AG04449 (cell line): ENCODE measurements at regions not wholly inside any gene's neighbourhood (a gene's known extent, or its start where the extent isn't known, plus 50 kb on each side); places are given as distances from the start of the nearest gene placed in this dataset.

ENCODE experiments used
- CTCF ChIA-PET: fragments of 350-600 bp; formaldehyde crosslinking; extraction: SDS; loops from one replicate; lab custom pipeline; 2021; ENCODE audit warnings: antibody characterized with exemption; lab: Yijun Ruan, JAX
- POLR2A ChIA-PET: fragments of 400-600, 350-600 bp; formaldehyde crosslinking; extraction: SDS; loops from one replicate; lab custom pipeline; 2020; ENCODE audit warnings: antibody characterized with exemption, inconsistent platforms; lab: Yijun Ruan, JAX
- DNase-seq: peaks from one replicate; pipeline ENCODE4 v3.0.0-alpha.2; 2010; ENCODE audit warnings: low read depth, low spot score
- H3K4me3 ChIP-seq: 2 replicates; pipeline ENCODE4 v1.5.1; 2011; ENCODE audit warnings: low read depth, mild to moderate bottlenecking, control low read depth, low read length
- TF ChIP-seq, protein P1 (sequence below): IDR thresholded peaks from one replicate; pipeline ENCODE4 v1.5.1; 2011; ENCODE audit warnings: mild to moderate bottlenecking, moderate library complexity, low read length, control low read depth, inconsistent platforms; ENCODE audit not compliant: insufficient read depth; ENCODE audit errors: missing control alignments

DNA sequence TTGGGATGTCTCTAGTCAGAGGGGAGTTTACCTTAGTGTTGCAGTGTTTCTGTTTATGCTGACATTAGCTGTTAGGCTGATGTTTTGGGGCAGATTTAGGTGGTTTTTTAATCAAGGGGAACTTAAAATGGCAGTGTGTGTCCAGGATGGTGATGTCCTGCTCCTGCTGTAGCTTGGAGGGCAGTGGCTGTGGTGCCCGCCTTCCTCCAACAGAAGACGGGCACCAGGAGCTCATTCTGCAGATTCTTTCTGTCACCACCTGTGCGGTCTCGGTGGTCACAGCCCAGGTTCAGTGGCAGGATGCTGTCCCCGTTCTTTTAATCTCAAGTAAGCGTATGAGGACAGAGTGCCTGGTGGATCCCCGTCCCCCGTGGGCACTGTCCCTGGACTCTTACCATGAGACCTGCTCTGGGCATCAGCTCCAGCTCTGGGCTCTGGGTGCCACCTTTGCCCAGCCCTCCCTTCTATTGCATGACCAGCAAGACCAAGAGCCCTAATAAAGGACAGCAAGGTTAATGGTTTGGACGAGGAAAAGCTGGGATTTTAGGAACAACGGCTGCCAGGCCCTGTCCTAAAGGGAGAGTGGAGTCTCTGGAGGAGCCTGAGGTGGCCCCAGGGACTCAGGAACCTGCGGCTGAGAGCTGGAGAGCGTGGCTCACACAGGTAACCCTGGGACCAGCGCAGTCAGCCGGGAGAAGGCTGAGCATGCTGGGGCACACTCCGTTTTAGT lies 217.3 kb downstream of the ERMARD start:
- ChIA-PET CTCF (no interaction called here), POLR2A (no interaction called here)
- H3K4me3 ChIP-seq = no peak overlapping the region
- no peak for DNase-seq
- TF ChIP-seq, protein P1, sequence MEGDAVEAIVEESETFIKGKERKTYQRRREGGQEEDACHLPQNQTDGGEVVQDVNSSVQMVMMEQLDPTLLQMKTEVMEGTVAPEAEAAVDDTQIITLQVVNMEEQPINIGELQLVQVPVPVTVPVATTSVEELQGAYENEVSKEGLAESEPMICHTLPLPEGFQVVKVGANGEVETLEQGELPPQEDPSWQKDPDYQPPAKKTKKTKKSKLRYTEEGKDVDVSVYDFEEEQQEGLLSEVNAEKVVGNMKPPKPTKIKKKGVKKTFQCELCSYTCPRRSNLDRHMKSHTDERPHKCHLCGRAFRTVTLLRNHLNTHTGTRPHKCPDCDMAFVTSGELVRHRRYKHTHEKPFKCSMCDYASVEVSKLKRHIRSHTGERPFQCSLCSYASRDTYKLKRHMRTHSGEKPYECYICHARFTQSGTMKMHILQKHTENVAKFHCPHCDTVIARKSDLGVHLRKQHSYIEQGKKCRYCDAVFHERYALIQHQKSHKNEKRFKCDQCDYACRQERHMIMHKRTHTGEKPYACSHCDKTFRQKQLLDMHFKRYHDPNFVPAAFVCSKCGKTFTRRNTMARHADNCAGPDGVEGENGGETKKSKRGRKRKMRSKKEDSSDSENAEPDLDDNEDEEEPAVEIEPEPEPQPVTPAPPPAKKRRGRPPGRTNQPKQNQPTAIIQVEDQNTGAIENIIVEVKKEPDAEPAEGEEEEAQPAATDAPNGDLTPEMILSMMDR = no peak

DNA sequence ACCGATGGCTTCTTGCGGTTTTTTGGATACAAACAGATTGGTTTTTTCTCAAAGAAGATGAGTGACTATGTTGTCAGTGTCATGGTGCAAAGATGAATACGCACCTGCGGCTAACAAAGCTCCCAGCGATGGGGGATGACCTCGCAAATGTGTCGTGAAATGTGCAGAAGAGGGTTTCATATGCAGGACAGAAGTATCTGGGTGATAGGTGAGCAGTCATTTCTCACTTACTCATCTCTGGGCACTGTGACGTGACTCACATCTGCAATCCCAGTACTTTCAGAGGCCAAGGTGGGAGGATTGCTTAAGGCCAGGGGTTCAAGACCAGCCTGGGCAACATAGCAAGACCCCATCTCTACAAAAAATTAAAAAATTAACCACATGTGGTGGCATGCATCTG lies 216.3 kb downstream of the ERMARD start:
- TF ChIP-seq, protein P1 = no peak
- H3K4me3 ChIP-seq = no peak overlapping the region
- CTCF ChIA-PET = no interaction called here
- DNase-seq = no peak
- POLR2A ChIA-PET = no interaction called here

GRCh38 chr6:169966312-169967181 lies 215.1 kb downstream of the ERMARD start:
- ChIA-PET POLR2A (no interaction called here), CTCF (no interaction called here)

GRCh38 chr6:169965657-169966311 lies 214.4 kb downstream of the ERMARD start:
- H3K4me3 ChIP-seq = no peak overlapping the region
- POLR2A ChIA-PET = no interaction called here
- TF ChIP-seq, protein P1 = no peak
- no peak for DNase-seq
- CTCF ChIA-PET = no interaction called here

More at GRCh38 chr6:169966312-169967181, 215.1 kb downstream of the ERMARD start:
- TF ChIP-seq, protein P1 = no peak
- no peak for DNase-seq
- H3K4me3 ChIP-seq = no peak overlapping the region

GRCh38 chr6:169965239-169965638 lies 213.8 kb downstream of the ERMARD start:
- POLR2A ChIA-PET = no interaction called here
- no peak for DNase-seq
- no peak overlapping the region for H3K4me3 ChIP-seq
- TF ChIP-seq, protein P1 = no peak
- CTCF ChIA-PET = no interaction called here
